Dermis blood vessel endothelial cell (primary cell): ENCODE measurements at regions not wholly inside any gene's neighbourhood (a gene's known extent, or its start where the extent isn't known, plus 50 kb on each side); places are given as distances from the start of the nearest gene placed in this dataset.

Experiments
- DNase-seq: peaks from one replicate; pipeline ENCODE4 v3.0.0; 2010

GRCh38 chr4:30943356-30943755 is 223.2 kb downstream of the PCDH7 start:
- no peak for DNase-seq

- no peak for DNase-seq
These were observed 225.4 kb downstream of the PCDH7 start for GRCh38 chr4:30945586-30945985.

- DNase-seq: no peak
These were observed 226.1 kb downstream of the PCDH7 start for GRCh38 chr4:30946288-30946687.

DNA sequence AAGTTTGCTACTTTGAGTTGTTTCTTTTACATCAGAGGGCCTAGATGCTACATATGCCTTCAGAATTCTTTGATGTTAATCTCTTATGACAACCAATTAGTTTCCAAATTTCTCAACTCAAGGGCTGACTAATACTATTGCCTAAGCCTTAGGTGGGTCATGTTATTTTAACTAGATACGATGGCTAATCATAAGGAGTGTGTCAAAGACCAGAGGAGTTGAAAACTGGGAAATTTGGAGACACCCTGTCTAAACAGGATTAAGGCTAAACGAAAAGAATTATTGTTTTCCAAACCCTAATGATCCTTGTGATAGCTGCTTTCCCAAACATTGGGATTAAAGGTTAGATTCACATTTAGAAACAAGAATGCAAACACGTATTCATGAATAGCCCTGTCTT is 228.5 kb downstream of the PCDH7 start:
- no peak for DNase-seq

GRCh38 chr4:30950737-30951136 is 230.6 kb downstream of the PCDH7 start:
- no peak for DNase-seq

GRCh38 chr4:30952526-30953219 is 232.5 kb downstream of the PCDH7 start:
- DNase-seq: no peak

GRCh38 chr4:30953799-30954198 is 233.6 kb downstream of the PCDH7 start:
- no peak for DNase-seq

GRCh38 chr4:30956916-30957315 is 236.7 kb downstream of the PCDH7 start:
- DNase-seq: no peak

DNA sequence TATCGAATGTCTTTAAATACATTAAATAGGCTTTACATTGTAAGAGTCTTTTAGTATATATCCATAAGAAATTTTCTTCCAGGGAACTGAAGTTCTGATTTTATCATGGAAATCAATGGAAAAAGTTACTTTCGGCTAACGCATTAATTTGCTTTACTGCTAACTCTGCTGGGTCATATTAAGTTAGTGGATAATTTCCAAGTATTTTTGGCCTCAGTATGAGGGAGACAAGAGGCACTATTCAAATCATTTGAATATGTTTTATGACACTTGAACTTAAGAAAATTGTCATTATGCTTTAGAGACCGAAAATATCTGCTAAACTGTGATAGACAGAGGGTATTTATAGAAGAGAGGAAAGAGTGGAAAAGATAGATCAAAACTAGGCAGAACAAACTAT is 237.5 kb downstream of the PCDH7 start:
- DNase-seq: no peak

- no peak for DNase-seq
These were observed 239.8 kb downstream of the PCDH7 start for GRCh38 chr4:30959781-30960485.

GRCh38 chr4:30962939-30963338 is 242.8 kb downstream of the PCDH7 start:
- peak; percentile 6 for DNase-seq

- no peak for DNase-seq
These were observed 248.8 kb downstream of the PCDH7 start for GRCh38 chr4:30968926-30969325.

- no peak for DNase-seq
These were observed 252.4 kb downstream of the PCDH7 start for GRCh38 chr4:30972542-30972941.

DNA sequence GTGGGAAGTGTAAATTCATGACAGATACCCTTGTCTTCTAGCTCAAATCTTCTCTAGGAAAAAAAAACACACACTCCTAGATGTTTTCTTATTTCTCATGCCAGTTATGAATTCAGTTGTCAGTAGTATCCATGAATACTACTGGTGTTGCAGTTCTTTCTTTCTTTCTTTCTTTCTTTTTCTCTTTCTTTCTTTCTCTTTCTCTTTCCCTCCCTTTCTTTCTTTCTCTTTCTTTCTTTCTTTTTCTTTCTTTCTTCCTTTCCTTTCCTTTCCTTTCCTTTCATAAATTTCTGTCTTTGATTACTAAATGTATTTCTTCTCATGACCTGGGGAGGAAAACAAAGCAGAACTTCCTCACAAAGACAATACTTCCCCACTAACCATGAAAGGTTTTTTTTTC is 253.8 kb downstream of the PCDH7 start:
- no peak for DNase-seq

DNA sequence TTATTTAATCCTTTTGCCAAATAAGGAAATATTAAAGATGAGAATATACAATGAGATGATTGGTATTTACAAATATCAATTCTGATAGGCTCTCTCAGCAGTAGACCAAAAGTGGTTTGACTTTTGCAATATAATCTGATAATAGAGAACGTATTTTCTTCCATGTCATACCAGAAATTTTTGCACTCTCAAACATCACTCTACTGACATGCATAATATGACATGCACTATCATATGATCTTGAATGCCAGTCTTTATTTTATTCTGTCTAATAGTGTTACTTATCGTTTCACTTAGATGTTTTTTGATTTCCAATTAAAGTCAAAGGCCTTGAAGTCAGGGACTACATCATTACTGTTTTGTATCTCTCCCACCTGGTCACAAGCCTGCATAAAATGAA is 259.2 kb downstream of the PCDH7 start:
- no peak for DNase-seq

DNA sequence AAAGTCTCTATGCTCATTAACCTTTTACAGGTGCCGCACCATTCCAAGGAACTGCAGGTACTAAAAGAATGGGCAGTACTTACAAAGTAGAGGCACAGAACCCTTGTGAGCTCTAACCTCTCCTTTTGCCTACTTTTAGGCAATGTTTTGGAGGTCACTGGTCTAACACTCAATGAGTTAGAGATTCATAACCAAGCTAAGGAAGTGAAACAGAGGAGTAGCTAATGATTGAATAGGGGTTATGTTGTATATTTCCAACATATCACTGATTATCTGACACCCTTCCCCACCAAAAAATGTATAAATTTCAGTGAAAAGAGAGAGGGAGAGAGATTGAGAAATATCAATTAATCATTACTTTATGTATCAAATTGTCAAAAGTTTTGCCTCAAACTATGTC is 269.3 kb downstream of the PCDH7 start:
- DNase-seq: no peak

DNA sequence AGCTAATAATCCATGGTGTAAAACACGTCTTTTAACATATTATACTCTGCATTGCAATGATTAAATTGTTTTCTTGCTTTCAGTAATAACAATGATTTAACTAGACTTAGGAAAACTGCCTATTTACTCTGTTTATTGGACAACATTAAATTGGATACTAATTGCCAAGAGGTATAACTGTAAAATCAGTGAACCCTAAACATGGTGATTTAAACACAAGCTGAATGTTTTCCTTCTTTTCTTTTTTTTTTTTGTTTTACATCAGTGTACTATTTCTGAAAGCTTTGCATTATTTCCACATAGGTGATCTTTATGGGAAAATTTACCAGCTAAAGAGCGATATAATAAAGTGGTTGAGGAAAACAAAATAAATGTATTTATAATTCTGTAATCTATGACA is 276.7 kb downstream of the PCDH7 start:
- no peak for DNase-seq

GRCh38 chr4:31005037-31005436 is 284.9 kb downstream of the PCDH7 start:
- DNase-seq: no peak

DNA sequence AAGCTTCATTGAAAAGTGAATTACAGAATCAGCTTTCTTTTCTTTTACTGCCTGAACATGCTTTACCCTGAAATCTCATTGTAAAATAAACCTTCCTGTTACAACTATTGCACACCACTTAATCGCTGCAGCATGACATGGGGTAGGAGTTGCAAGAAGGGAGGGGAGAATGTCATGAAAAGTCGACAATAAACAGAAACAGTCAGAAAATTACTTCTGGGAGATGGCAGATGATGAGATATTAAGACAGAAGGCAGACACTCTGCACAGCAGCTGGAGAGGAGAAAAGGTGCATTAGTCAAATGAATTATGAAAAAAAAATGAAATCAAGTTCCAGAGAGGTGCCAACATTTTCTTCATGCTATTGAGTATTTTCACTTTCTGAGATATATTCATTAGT is 287.7 kb downstream of the PCDH7 start:
- DNase-seq: no peak

GRCh38 chr4:31009926-31010325 is 289.8 kb downstream of the PCDH7 start:
- no peak for DNase-seq

GRCh38 chr4:31015123-31015522 is 295.0 kb downstream of the PCDH7 start:
- no peak for DNase-seq

DNA sequence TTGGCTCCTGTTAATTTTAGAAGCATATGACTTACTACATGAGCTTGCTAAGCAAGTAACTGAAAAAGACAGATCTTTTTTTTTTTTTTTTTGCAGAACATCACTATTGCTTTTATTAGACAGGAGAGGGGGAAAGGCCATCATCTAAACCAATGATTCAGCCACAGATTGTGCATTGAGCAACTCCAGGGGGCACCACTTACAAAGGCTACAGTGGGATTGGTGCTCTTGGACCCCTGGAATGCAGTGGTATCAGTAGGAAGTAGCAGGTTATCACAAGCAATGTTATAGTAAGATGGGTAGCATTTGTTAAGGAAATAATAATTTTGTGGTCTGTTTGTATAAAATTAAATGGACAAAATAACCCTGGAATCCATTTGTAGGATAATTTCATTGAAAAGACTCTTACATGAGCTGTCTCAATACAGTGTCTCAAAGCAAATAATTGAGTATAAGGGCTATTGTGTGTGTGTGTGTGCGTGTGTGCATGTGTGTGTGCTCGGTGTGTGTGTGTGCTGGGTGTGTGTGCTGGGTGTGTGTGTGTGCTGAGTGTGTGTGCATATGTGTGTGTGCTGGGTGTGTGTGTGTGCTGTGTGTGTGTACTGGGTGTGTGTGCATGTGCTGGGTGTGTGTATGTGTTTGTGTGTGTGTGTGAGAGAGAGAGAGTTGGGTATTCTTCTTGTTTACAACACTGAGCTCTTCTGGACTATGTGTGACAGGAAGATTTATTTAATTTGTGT is 296.3 kb downstream of the PCDH7 start:
- DNase-seq: no peak

DNA sequence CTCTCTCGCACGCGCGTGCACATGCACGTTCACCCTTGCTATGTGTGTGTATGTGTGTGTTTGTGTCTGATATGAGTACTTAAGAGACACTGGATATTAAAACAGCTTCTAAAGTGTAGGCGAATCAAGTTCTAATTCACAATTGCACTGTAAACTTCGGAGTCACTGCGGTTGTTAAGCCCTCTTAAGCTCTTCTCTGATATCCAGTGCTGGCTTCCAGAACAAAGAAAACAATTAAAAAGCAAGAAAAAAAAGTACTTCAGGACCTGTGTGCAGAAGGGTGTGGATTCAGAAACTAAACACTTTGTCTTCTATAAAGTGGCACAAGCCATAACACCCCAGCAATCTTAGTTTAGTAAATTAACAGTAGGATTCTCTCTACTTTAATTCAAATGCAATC is 300.2 kb downstream of the PCDH7 start:
- no peak for DNase-seq

GRCh38 chr4:31021008-31021407 is 300.8 kb downstream of the PCDH7 start:
- no peak for DNase-seq
